ENCODE measurements at regions not wholly inside any gene's neighbourhood (a gene's known extent, or its start where the extent isn't known, plus 50 kb on each side); places are given as distances from the start of the nearest gene placed in this dataset.

- no peak overlapping the region for H3K4me3 ChIP-seq (ENCODE audit: low read depth, poor library complexity, severe bottlenecking)
- TF ChIP-seq CTCF (IDR thresholded peaks at IDR 0.05) = no peak
- no peak for TF ChIP-seq POLR2A (IDR thresholded peaks at IDR 0.05)
- intact Hi-C loops (cut with DNase I; ENCODE audit: low total_unique reads) = no loop called here
These were observed 103.6 kb upstream of the ESRRB start for GRCh38 chr14:76272349-76272748.

GRCh38 chr14:76272774-76273173 lies 103.2 kb upstream of the ESRRB start:
- H3K4me3 ChIP-seq (ENCODE audit: low read depth, poor library complexity, severe bottlenecking) = no peak overlapping the region
- DNase-seq (ENCODE audit: low spot score in 2 of 2) = no peak
- no peak for TF ChIP-seq POLR2A (IDR thresholded peaks at IDR 0.05)
- no peak for TF ChIP-seq CTCF (IDR thresholded peaks at IDR 0.05)
- intact Hi-C loops (cut with DNase I; ENCODE audit: low total_unique reads) = no loop called here

More at GRCh38 chr14:76272349-76272748, 103.6 kb upstream of the ESRRB start:
- DNase-seq (ENCODE audit: low spot score in 2 of 2) = no peak

- no peak for TF ChIP-seq POLR2A (IDR thresholded peaks at IDR 0.05)
- TF ChIP-seq CTCF (IDR thresholded peaks at IDR 0.05) = no peak
- no peak for DNase-seq (ENCODE audit: low spot score in 2 of 2)
- WGBS, 2 donors = 69 to 70% methylated on average over 2 of the region's 2 CpGs
- intact Hi-C loops (cut with DNase I; ENCODE audit: low total_unique reads) = no loop called here
- no peak overlapping the region for H3K4me3 ChIP-seq (ENCODE audit: low read depth, poor library complexity, severe bottlenecking)
These were observed 102.6 kb upstream of the ESRRB start for GRCh38 chr14:76273346-76273745.

GRCh38 chr14:76274324-76274723 lies 101.6 kb upstream of the ESRRB start:
- H3K4me3 ChIP-seq (ENCODE audit: low read depth, poor library complexity, severe bottlenecking) = no peak overlapping the region
- WGBS, 2 donors = 81 to 90% methylated on average over 2 to 3 of the region's 3 CpGs
- no peak for DNase-seq (ENCODE audit: low spot score in 2 of 2)
- TF ChIP-seq POLR2A (IDR thresholded peaks at IDR 0.05) (no peak), CTCF (IDR thresholded peaks at IDR 0.05) (no peak)
- intact Hi-C loops (cut with DNase I; ENCODE audit: low total_unique reads) = no loop called here

GRCh38 chr14:76277586-76278130 lies 98.3 kb upstream of the ESRRB start:
- no peak for DNase-seq (ENCODE audit: low spot score in 2 of 2)
- intact Hi-C loops (cut with DNase I; ENCODE audit: low total_unique reads) = no loop called here
- WGBS, 2 donors = 65 to 70% methylated on average over 14 of the region's 14 CpGs
- no peak overlapping the region for H3K4me3 ChIP-seq (ENCODE audit: low read depth, poor library complexity, severe bottlenecking)
- no peak for TF ChIP-seq POLR2A (IDR thresholded peaks at IDR 0.05)
- no peak for TF ChIP-seq CTCF (IDR thresholded peaks at IDR 0.05)

- TF ChIP-seq CTCF (IDR thresholded peaks at IDR 0.05) (no peak), POLR2A (IDR thresholded peaks at IDR 0.05) (no peak)
- intact Hi-C loops (cut with DNase I; ENCODE audit: low total_unique reads) = no loop called here
- 28 to 33% methylated on average over 3 of the region's 3 CpGs for WGBS, 2 donors
- no peak overlapping the region for H3K4me3 ChIP-seq (ENCODE audit: low read depth, poor library complexity, severe bottlenecking)
- no peak for DNase-seq (ENCODE audit: low spot score in 2 of 2)
These were observed 95.7 kb upstream of the ESRRB start for GRCh38 chr14:76280221-76280620.

All from lower leg skin (tissue), 4 donors.